ENCODE measurements at regions not wholly inside any gene's neighbourhood (a gene's known extent, or its start where the extent isn't known, plus 50 kb on each side); places are given as distances from the start of the nearest gene placed in this dataset.

- ChIA-PET CTCF (no interaction called here), POLR2A (no interaction called here)
- peaks cover 10% of the 10 kb centered on the region for H3K9me3 ChIP-seq (ENCODE audit: control insufficient read depth, insufficient read depth, low read length)
- DNase-seq (ENCODE audit: low read depth, low spot score), result no peak
- no peaks in the 10 kb centered on the region for H3K27me3 ChIP-seq (ENCODE audit: control insufficient read depth, insufficient read depth, low read length)
- H3K4me3 ChIP-seq (ENCODE audit: low read depth, low read length), result no peak overlapping the region
- H3K27ac ChIP-seq (ENCODE audit: low read depth, low read length), result no peak overlapping the region
- TF ChIP-seq CTCF (IDR thresholded peaks at IDR 0.05; ENCODE audit: low read depth, low read length), result no peak
These were observed 265.2 kb downstream of the BMP7 start for GRCh38 chr20:57001126-57001767.

- H3K27me3 ChIP-seq (ENCODE audit: control insufficient read depth, insufficient read depth, low read length), result no peaks in the 10 kb centered on the region
- CTCF ChIA-PET, result no interaction called here
- no peak overlapping the region for H3K4me3 ChIP-seq (ENCODE audit: low read depth, low read length)
- peaks cover 10% of the 10 kb centered on the region for H3K9me3 ChIP-seq (ENCODE audit: control insufficient read depth, insufficient read depth, low read length)
- TF ChIP-seq CTCF (IDR thresholded peaks at IDR 0.05; ENCODE audit: low read depth, low read length), result no peak
- no peak for DNase-seq (ENCODE audit: low read depth, low spot score)
- H3K27ac ChIP-seq (ENCODE audit: low read depth, low read length), result no peak overlapping the region
- POLR2A ChIA-PET, result no interaction called here
These were observed 264.3 kb downstream of the BMP7 start for GRCh38 chr20:57002066-57002570.

GRCh38 chr20:57003012-57003411 is 263.4 kb downstream of the BMP7 start:
- Histone ChIP-seq H3K4me3 (ENCODE audit: low read depth, low read length) (no peak overlapping the region), H3K9me3 (ENCODE audit: control insufficient read depth, insufficient read depth, low read length) (peaks cover 10% of the 10 kb centered on the region), H3K27me3 (ENCODE audit: control insufficient read depth, insufficient read depth, low read length) (no peaks in the 10 kb centered on the region), H3K27ac (ENCODE audit: low read depth, low read length) (no peak overlapping the region)
- TF ChIP-seq CTCF (IDR thresholded peaks at IDR 0.05; ENCODE audit: low read depth, low read length), result no peak
- ChIA-PET POLR2A (no interaction called here), CTCF (no interaction called here)
- DNase-seq (ENCODE audit: low read depth, low spot score), result no peak

- no peaks in the 10 kb centered on the region for H3K27me3 ChIP-seq (ENCODE audit: control insufficient read depth, insufficient read depth, low read length)
- ChIA-PET POLR2A (no interaction called here), CTCF (no interaction called here)
- peaks cover 4% of the 10 kb centered on the region; the same call in 1 of the 2 replicates for H3K9me3 ChIP-seq (ENCODE audit: control insufficient read depth, insufficient read depth, low read length)
- H3K4me3 ChIP-seq (ENCODE audit: low read depth, low read length), result no peak overlapping the region
- no peak for DNase-seq (ENCODE audit: low read depth, low spot score)
- H3K27ac ChIP-seq (ENCODE audit: low read depth, low read length), result no peak overlapping the region
- no peak for TF ChIP-seq CTCF (IDR thresholded peaks at IDR 0.05; ENCODE audit: low read depth, low read length)
These were observed 262.0 kb downstream of the BMP7 start for GRCh38 chr20:57004416-57004815.

- ChIA-PET POLR2A (no interaction called here), CTCF (no interaction called here)
- no peak for DNase-seq (ENCODE audit: low read depth, low spot score)
These were observed 261.2 kb downstream of the BMP7 start for GRCh38 chr20:57004951-57005933.

More at GRCh38 chr20:57004951-57005933, 261.2 kb downstream of the BMP7 start:
- TF ChIP-seq CTCF (IDR thresholded peaks at IDR 0.05; ENCODE audit: low read depth, low read length), result no peak
- Histone ChIP-seq H3K4me3 (ENCODE audit: low read depth, low read length) (no peak overlapping the region), H3K27me3 (ENCODE audit: control insufficient read depth, insufficient read depth, low read length) (no peaks in the 10 kb centered on the region), H3K27ac (ENCODE audit: low read depth, low read length) (no peak overlapping the region), H3K9me3 (ENCODE audit: control insufficient read depth, insufficient read depth, low read length) (peaks cover 4% of the 10 kb centered on the region; the same call in 1 of the 2 replicates)

Measured in AG04450 (cell line).